ENCODE measurements at regions not wholly inside any gene's neighbourhood (a gene's known extent, or its start where the extent isn't known, plus 50 kb on each side); places are given as distances from the start of the nearest gene placed in this dataset.

DNA sequence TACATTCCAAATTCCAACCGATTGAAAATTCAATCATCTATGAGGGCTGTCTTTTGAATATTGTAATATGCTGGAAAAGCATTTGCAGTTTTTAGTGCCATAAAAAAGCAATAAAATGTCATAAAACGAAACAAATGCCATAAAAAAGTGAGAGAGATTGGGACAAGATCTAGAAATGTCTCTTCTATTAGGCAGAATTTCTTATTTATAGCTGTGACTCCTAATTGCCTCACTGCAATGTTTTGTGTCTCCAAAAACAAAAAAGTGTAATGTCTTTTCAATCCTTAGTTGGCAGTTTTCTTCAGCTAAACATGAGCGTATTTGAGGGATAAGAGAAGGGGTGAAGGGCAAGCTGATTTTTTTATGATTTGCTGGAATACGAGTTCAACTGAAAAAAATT lies 153.9 kb downstream of the NAF1 start:
- H3K4me1 ChIP-seq (ENCODE audit: control insufficient read depth in 5 of 5, insufficient read depth in 5 of 5, low read length in 5 of 5), result peaks cover 0 to 5% (median 0%) of the 10 kb centered on the region in 5 donors
- no peaks in the 10 kb centered on the region for H3K27me3 ChIP-seq (ENCODE audit: control insufficient read depth in 3 of 3, insufficient read depth in 3 of 3, low read length in 2 of 3)
- H3K36me3 ChIP-seq (ENCODE audit: control insufficient read depth in 4 of 4, insufficient read depth in 4 of 4, low read length in 4 of 4), result no peaks in the 10 kb centered on the region
- H3K9ac ChIP-seq (ENCODE audit: insufficient read depth in 1 of 2, low read length in 2 of 2), result no peak overlapping the region
- TF ChIP-seq, protein P1, sequence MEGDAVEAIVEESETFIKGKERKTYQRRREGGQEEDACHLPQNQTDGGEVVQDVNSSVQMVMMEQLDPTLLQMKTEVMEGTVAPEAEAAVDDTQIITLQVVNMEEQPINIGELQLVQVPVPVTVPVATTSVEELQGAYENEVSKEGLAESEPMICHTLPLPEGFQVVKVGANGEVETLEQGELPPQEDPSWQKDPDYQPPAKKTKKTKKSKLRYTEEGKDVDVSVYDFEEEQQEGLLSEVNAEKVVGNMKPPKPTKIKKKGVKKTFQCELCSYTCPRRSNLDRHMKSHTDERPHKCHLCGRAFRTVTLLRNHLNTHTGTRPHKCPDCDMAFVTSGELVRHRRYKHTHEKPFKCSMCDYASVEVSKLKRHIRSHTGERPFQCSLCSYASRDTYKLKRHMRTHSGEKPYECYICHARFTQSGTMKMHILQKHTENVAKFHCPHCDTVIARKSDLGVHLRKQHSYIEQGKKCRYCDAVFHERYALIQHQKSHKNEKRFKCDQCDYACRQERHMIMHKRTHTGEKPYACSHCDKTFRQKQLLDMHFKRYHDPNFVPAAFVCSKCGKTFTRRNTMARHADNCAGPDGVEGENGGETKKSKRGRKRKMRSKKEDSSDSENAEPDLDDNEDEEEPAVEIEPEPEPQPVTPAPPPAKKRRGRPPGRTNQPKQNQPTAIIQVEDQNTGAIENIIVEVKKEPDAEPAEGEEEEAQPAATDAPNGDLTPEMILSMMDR (IDR thresholded peaks at IDR 0.05; ENCODE audit: control extremely low read depth, extremely low read depth), result no peak
- H3K9me3 ChIP-seq (ENCODE audit: control insufficient read depth in 4 of 4, insufficient read depth in 3 of 4, low read length in 3 of 4), result peaks cover 0 to 5% (median 0%) of the 10 kb centered on the region in 4 donors
- no peak overlapping the region for H3K27ac ChIP-seq (ENCODE audit: low read depth in 1 of 2, low read length in 1 of 2)
- ATAC-seq (ENCODE audit: insufficient read depth, low FRiP score) (no peak), DNase-seq (no peak)
- WGBS, 2 donors, result 67 to 73% methylated on average over 4 of the region's 4 CpGs
- H3K4me3 ChIP-seq, result no peak overlapping the region

DNA sequence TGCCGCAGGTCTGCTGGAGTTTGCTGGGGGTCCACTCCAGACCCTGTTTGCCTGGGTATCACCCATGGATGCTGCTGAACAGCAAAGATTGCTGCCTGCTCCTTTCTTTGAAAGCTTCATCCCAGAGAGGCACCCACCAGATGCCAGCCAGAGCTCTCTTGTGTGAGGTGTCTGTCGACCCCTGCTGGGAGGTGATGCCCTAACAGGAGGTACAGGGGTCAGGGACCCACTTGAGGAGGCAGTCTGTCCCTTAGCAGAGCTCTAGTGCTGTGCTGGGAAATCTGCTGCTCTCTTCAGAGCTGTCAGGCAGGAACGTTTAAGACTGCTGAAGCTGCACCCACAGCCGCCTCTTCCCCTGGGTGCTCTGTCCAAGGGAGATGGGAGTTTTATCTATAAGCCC lies 162.7 kb downstream of the NAF1 start:
- ATAC-seq (ENCODE audit: insufficient read depth, low FRiP score), result no peak
- DNase-seq, result no peak
- no peak overlapping the region for H3K4me3 ChIP-seq
- H3K27ac ChIP-seq (ENCODE audit: low read depth in 1 of 2, low read length in 1 of 2), result no peak overlapping the region
- H3K9ac ChIP-seq (ENCODE audit: insufficient read depth in 1 of 2, low read length in 2 of 2), result no peak overlapping the region
- peaks cover 0 to 6% (median 1%) of the 10 kb centered on the region in 4 donors for H3K9me3 ChIP-seq (ENCODE audit: control insufficient read depth in 4 of 4, insufficient read depth in 3 of 4, low read length in 3 of 4)
- H3K36me3 ChIP-seq (ENCODE audit: control insufficient read depth in 4 of 4, insufficient read depth in 4 of 4, low read length in 4 of 4), result no peaks in the 10 kb centered on the region
- TF ChIP-seq, protein P1 (IDR thresholded peaks at IDR 0.05; ENCODE audit: control extremely low read depth, extremely low read depth), result no peak
- no peaks in the 10 kb centered on the region for H3K4me1 ChIP-seq (ENCODE audit: control insufficient read depth in 5 of 5, insufficient read depth in 5 of 5, low read length in 5 of 5)
- H3K27me3 ChIP-seq (ENCODE audit: control insufficient read depth in 3 of 3, insufficient read depth in 3 of 3, low read length in 2 of 3), result no peaks in the 10 kb centered on the region
- WGBS, 2 donors, result 62 to 77% methylated on average over 4 of the region's 4 CpGs

DNA sequence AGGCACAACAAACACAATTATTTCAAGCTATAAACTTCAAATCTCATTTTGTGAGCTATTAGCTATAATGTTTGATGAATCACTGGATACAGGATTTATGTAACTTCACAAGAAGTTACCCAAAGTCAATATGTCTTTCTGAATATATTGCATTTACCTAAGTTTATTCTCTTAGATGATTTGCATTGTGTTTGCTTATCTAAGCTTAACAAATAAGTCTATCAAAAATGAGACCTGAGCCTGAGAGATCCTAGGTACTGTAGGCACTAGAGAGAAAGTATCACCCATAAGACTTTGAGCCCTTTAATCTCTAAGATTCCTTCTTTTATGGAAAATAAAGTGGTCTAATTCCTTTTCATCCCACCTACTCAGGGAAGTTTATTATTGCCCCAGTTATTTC lies 178.2 kb downstream of the NAF1 start:
- H3K36me3 ChIP-seq (ENCODE audit: control insufficient read depth in 4 of 4, insufficient read depth in 4 of 4, low read length in 4 of 4), result no peaks in the 10 kb centered on the region
- H3K27ac ChIP-seq (ENCODE audit: low read depth in 1 of 2, low read length in 1 of 2), result no peak overlapping the region
- H3K9ac ChIP-seq (ENCODE audit: insufficient read depth in 1 of 2, low read length in 2 of 2), result no peak overlapping the region
- TF ChIP-seq, protein P1 (IDR thresholded peaks at IDR 0.05; ENCODE audit: control extremely low read depth, extremely low read depth), result no peak
- no peak for DNase-seq
- no peaks in the 10 kb centered on the region for H3K4me1 ChIP-seq (ENCODE audit: control insufficient read depth in 5 of 5, insufficient read depth in 5 of 5, low read length in 5 of 5)
- H3K9me3 ChIP-seq (ENCODE audit: control insufficient read depth in 4 of 4, insufficient read depth in 3 of 4, low read length in 3 of 4), result no peaks in the 10 kb centered on the region
- H3K4me3 ChIP-seq, result no peak overlapping the region
- no peak for ATAC-seq (ENCODE audit: insufficient read depth, low FRiP score)
- H3K27me3 ChIP-seq (ENCODE audit: control insufficient read depth in 3 of 3, insufficient read depth in 3 of 3, low read length in 2 of 3), result no peaks in the 10 kb centered on the region

DNA sequence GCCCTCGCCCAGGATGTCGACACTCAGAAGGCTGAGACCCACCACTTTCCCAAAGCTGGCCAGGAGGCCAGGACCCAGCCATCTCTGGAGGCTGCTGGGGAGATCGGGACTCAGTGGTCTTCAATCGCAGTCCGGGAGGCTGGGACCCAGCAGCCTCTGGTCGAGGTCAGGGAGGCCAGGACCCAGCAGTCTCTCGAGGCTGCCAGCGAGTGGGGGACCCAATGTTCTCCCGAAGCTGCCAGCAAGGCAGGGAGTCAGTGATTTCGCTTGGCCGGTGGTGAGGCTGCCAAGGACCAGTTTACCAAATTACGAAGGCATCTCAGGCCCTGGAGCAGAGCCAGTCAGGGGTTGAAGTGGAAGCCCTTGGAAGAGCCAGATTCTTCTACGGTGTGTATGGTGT lies 181.6 kb downstream of the NAF1 start:
- no peak for ATAC-seq (ENCODE audit: insufficient read depth, low FRiP score)
- Histone ChIP-seq H3K27me3 (ENCODE audit: control insufficient read depth in 3 of 3, insufficient read depth in 3 of 3, low read length in 2 of 3) (no peaks in the 10 kb centered on the region), H3K9ac (ENCODE audit: insufficient read depth in 1 of 2, low read length in 2 of 2) (no peak overlapping the region), H3K4me1 (ENCODE audit: control insufficient read depth in 5 of 5, insufficient read depth in 5 of 5, low read length in 5 of 5) (no peaks in the 10 kb centered on the region), H3K4me3 (no peak overlapping the region), H3K9me3 (ENCODE audit: control insufficient read depth in 4 of 4, insufficient read depth in 3 of 4, low read length in 3 of 4) (no peaks in the 10 kb centered on the region), H3K27ac (ENCODE audit: low read depth in 1 of 2, low read length in 1 of 2) (no peak overlapping the region), H3K36me3 (ENCODE audit: control insufficient read depth in 4 of 4, insufficient read depth in 4 of 4, low read length in 4 of 4) (no peaks in the 10 kb centered on the region)
- TF ChIP-seq, protein P1 (IDR thresholded peaks at IDR 0.05; ENCODE audit: control extremely low read depth, extremely low read depth), result no peak
- WGBS, 2 donors, result 85 to 93% methylated on average over 13 of the region's 13 CpGs
- DNase-seq, result no peak

All from lung (tissue), 11 donors.